Keratinocyte (primary cell): ENCODE measurements at regions not wholly inside any gene's neighbourhood (a gene's known extent, or its start where the extent isn't known, plus 50 kb on each side); places are given as distances from the start of the nearest gene placed in this dataset.

Experiments
- DNase-seq: peaks from one replicate; pipeline ENCODE4 v3.0.0-alpha.2; 2011; ENCODE audit warnings: low read depth, missing footprints, low spot score
- FAIRE-seq: peaks from 2 replicates; lab custom pipeline; 2011; peaks lifted over from hg19 to GRCh38; lab: Jason Lieb, UNC
- H2AFZ ChIP-seq: 2 replicates; pipeline ENCODE4 v1.6.0; 2012; ENCODE audit warnings: low read length, control low read depth, inconsistent platforms; ENCODE audit not compliant: control insufficient read depth
- H3K27ac ChIP-seq: 2 replicates; pipeline ENCODE4 v1.5.1; 2011; ENCODE audit warnings: low read length; ENCODE audit not compliant: control insufficient read depth, insufficient read depth
- H3K27me3 ChIP-seq: 3 replicates; pipeline ENCODE4 v1.6.0; 2011; ENCODE audit warnings: low read length; ENCODE audit not compliant: control insufficient read depth, insufficient read depth; ENCODE audit errors: extremely low read depth
- H3K36me3 ChIP-seq, 2 experiments: 2 replicates in 1 of 2; 3 replicates in 1 of 2; pipeline ENCODE4 v1.5.1; 2011; ENCODE audit warnings: low read length in 2 of 2, mild to moderate bottlenecking in 1 of 2; ENCODE audit not compliant: control insufficient read depth in 2 of 2, insufficient read depth in 2 of 2; ENCODE audit errors: extremely low read depth in 1 of 2
- H3K4me1 ChIP-seq: 3 replicates; pipeline ENCODE4 v1.5.1; 2011; ENCODE audit warnings: low read length; ENCODE audit not compliant: control insufficient read depth, insufficient read depth; ENCODE audit errors: extremely low read depth
- H3K4me2 ChIP-seq: 3 replicates; pipeline ENCODE4 v1.6.0; 2011; ENCODE audit warnings: low read depth, low read length; ENCODE audit not compliant: control insufficient read depth, insufficient read depth; ENCODE audit errors: extremely low read depth
- H3K4me3 ChIP-seq, 3 experiments: fragments of 200-600 bp in 1 of 3; sonication (generic) in 1 of 3; 2 replicates in 2 of 3; 3 replicates in 1 of 3; pipeline ENCODE4 v1.5.1; 2011 to 2016; ENCODE audit warnings: low read length in 3 of 3, mild to moderate bottlenecking in 3 of 3, control low read depth in 2 of 3, inconsistent platforms in 1 of 3, low read depth in 1 of 3, mixed read lengths in 1 of 3, mixed run types in 1 of 3, moderate library complexity in 1 of 3; ENCODE audit not compliant: control insufficient read depth in 2 of 3, insufficient read depth in 2 of 3; ENCODE audit errors: extremely low read depth in 1 of 3
- H3K79me2 ChIP-seq: 2 replicates; pipeline ENCODE4 v1.6.0; 2012; ENCODE audit warnings: low read length; ENCODE audit not compliant: control insufficient read depth, insufficient read depth
- H3K9ac ChIP-seq: 3 replicates; pipeline ENCODE4 v1.6.0; 2011; ENCODE audit warnings: low read length; ENCODE audit not compliant: control insufficient read depth, insufficient read depth; ENCODE audit errors: extremely low read depth
- H3K9me1 ChIP-seq: 3 replicates; pipeline ENCODE4 v1.6.0; 2011; ENCODE audit warnings: low read length; ENCODE audit not compliant: control insufficient read depth, insufficient read depth; ENCODE audit errors: extremely low read depth
- H3K9me3 ChIP-seq: 2 replicates; pipeline ENCODE4 v1.5.1; 2012; ENCODE audit warnings: low read depth, low read length; ENCODE audit not compliant: control insufficient read depth
- H4K20me1 ChIP-seq: 3 replicates; pipeline ENCODE4 v1.6.0; 2011; ENCODE audit warnings: low read length; ENCODE audit not compliant: control insufficient read depth, insufficient read depth; ENCODE audit errors: extremely low read depth
- CTCF ChIP-seq, 3 experiments: IDR thresholded peaks in 1 of 3; conservative IDR thresholded peaks in 1 of 3; optimal IDR thresholded peaks in 1 of 3; 2 replicates in 2 of 3; 3 replicates in 1 of 3; pipeline versions ENCODE3 to v1.5.1; 2011; ENCODE audit warnings: low read length in 3 of 3, mild to moderate bottlenecking in 3 of 3, moderate library complexity in 2 of 3, control low read depth in 1 of 3, inconsistent platforms in 1 of 3; ENCODE audit not compliant: insufficient read depth in 2 of 3; ENCODE audit errors: extremely low read depth in 1 of 3
- EZH2 ChIP-seq: IDR thresholded peaks from one replicate; pipeline ENCODE4 v1.6.1; 2012; ENCODE audit warnings: inconsistent platforms, mild to moderate bottlenecking, low read length, moderate library complexity
- dilution Hi-C: fragments of 300-500 bp; cut with MboI; formaldehyde crosslinking; loops from one replicate; pipeline ENCODE4 v1.7.0; 2020; ENCODE audit warnings: low sequenced_read_pairs; ENCODE audit not compliant: extremely low pct_ligation_motif_present

GRCh38 chr2:59570818-59571217 lies 982.6 kb downstream of the BCL11A start:
- TF ChIP-seq CTCF (optimal IDR thresholded peaks at IDR 0.05 in 1 of 3, IDR thresholded peaks at IDR 0.05 in 1 of 3, conservative IDR thresholded peaks at IDR 0.05 in 1 of 3; ENCODE audit: extremely low read depth in 1 of 3, insufficient read depth in 2 of 3, low read length in 3 of 3) (no peak), EZH2 (no peak)
- no peak overlapping the region for H3K27ac ChIP-seq
- DNase-seq, result no peak

GRCh38 chr2:59569124-59569523 lies 984.3 kb downstream of the BCL11A start:
- H3K4me2 ChIP-seq, result no peak overlapping the region
- no peak for FAIRE-seq
- no peaks in the 10 kb centered on the region for H3K27me3 ChIP-seq
- H3K9ac ChIP-seq, result no peak overlapping the region
- H3K4me1 ChIP-seq, result no peaks in the 10 kb centered on the region
- H3K9me3 ChIP-seq, result no peaks in the 10 kb centered on the region
- H3K9me1 ChIP-seq, result no peaks in the 10 kb centered on the region
- H3K79me2 ChIP-seq, result no peaks in the 10 kb centered on the region
- H4K20me1 ChIP-seq, result no peaks in the 10 kb centered on the region
- H3K27ac ChIP-seq, result no peak overlapping the region
- DNase-seq, result no peak
- H2AFZ ChIP-seq, result no peak overlapping the region
- no peaks in the 10 kb centered on the region for H3K36me3 ChIP-seq
- no peak overlapping the region for H3K4me3 ChIP-seq
- dilution Hi-C loops, result no loop called here
- TF ChIP-seq EZH2 (no peak), CTCF (optimal IDR thresholded peaks at IDR 0.05 in 1 of 3, IDR thresholded peaks at IDR 0.05 in 1 of 3, conservative IDR thresholded peaks at IDR 0.05 in 1 of 3; ENCODE audit: extremely low read depth in 1 of 3, insufficient read depth in 2 of 3, low read length in 3 of 3) (no peak)

More at GRCh38 chr2:59570818-59571217, 982.6 kb downstream of the BCL11A start:
- Histone ChIP-seq H3K36me3 (no peaks in the 10 kb centered on the region), H3K79me2 (no peaks in the 10 kb centered on the region), H4K20me1 (no peaks in the 10 kb centered on the region), H3K4me3 (no peak overlapping the region), H3K9ac (no peak overlapping the region), H3K4me1 (no peaks in the 10 kb centered on the region), H3K27me3 (no peaks in the 10 kb centered on the region), H3K9me1 (no peaks in the 10 kb centered on the region), H3K9me3 (no peaks in the 10 kb centered on the region), H2AFZ (no peak overlapping the region), H3K4me2 (no peak overlapping the region)
- FAIRE-seq, result no peak
- dilution Hi-C loops, result no loop called here
